ENCODE measurements at regions not wholly inside any gene's neighbourhood (a gene's known extent, or its start where the extent isn't known, plus 50 kb on each side); places are given as distances from the start of the nearest gene placed in this dataset.

DNA sequence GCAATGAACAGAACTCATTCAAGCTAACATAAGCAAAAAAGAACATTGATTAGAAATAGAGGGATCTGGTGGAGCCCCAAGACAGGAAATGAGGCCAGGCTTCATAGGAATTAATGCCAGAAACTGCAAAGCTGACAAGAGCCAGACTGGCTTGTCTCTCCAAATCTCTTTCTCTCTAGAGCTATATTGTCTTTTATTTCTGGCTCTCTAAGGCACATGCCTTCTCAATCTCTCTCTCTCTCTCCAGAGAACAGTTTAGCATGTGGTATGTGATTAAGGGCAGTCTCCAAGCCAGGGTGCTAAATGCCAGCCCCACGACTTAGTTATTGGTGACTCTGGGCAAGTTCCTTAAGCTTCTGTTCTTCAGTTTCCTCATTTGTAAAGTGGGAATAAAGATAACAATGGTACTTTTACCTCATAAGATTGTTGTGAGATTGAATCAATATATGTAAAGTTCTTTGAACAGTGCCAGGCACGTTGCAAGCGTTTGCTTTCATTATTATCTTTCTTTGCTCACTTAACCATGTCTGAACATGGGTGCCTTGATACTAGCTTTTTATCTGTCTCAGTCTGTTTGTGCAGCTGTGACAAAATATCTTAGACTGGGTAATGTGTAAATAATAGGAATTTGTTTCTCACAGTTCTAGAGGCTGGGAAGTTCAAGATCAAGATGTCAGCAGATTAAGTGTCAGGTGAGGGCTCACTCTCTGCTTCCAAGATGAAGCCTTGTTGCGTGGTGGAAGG lies 123.2 kb downstream of the BDH1 start:
- TF ChIP-seq POLR2A (IDR thresholded peaks at IDR 0.05): no peak
- TF ChIP-seq, protein P1, sequence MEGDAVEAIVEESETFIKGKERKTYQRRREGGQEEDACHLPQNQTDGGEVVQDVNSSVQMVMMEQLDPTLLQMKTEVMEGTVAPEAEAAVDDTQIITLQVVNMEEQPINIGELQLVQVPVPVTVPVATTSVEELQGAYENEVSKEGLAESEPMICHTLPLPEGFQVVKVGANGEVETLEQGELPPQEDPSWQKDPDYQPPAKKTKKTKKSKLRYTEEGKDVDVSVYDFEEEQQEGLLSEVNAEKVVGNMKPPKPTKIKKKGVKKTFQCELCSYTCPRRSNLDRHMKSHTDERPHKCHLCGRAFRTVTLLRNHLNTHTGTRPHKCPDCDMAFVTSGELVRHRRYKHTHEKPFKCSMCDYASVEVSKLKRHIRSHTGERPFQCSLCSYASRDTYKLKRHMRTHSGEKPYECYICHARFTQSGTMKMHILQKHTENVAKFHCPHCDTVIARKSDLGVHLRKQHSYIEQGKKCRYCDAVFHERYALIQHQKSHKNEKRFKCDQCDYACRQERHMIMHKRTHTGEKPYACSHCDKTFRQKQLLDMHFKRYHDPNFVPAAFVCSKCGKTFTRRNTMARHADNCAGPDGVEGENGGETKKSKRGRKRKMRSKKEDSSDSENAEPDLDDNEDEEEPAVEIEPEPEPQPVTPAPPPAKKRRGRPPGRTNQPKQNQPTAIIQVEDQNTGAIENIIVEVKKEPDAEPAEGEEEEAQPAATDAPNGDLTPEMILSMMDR (IDR thresholded peaks at IDR 0.05): no peak
